GM12878 (cell line): ENCODE measurements at regions not wholly inside any gene's neighbourhood (a gene's known extent, or its start where the extent isn't known, plus 50 kb on each side); places are given as distances from the start of the nearest gene placed in this dataset.

Experiments used
- BHLHE40 ChIP-seq, 2 experiments: fragments of 450-650 bp in 1 of 2; IDR thresholded peaks; 2 replicates each; pipeline ENCODE4 v1.6.1; 2011 to 2017; ENCODE audit warnings: low read depth in 2 of 2, borderline replicate concordance in 1 of 2, improper control_type of control experiment in 1 of 2, low read length in 1 of 2, mild to moderate bottlenecking in 1 of 2
- CEBPB ChIP-seq, 2 experiments: fragments of 150-350 bp in 1 of 2; IDR thresholded peaks; 2 replicates each; pipeline ENCODE4 v1.6.1; 2012 to 2014; ENCODE audit warnings: low read depth in 2 of 2, low read length in 2 of 2, borderline replicate concordance in 1 of 2, inconsistent platforms in 1 of 2
- CHD2 ChIP-seq: IDR thresholded peaks from 2 replicates; pipeline ENCODE4 v1.6.1; 2011; ENCODE audit warnings: low read depth, low read length, improper control_type of control experiment, borderline replicate concordance
- CUX1 ChIP-seq: IDR thresholded peaks from 2 replicates; pipeline ENCODE4 v1.6.1; 2012; ENCODE audit warnings: improper control_type of control experiment, low read depth, low read length; ENCODE audit not compliant: insufficient replicate concordance
- EP300 ChIP-seq, 2 experiments: fragments of 150-350 bp in 1 of 2; IDR thresholded peaks; 2 replicates each; pipeline ENCODE4 v1.6.1; 2011 to 2012; ENCODE audit warnings: low read depth in 2 of 2, low read length in 2 of 2, borderline replicate concordance in 1 of 2, improper control_type of control experiment in 1 of 2, inconsistent platforms in 1 of 2; ENCODE audit not compliant: control insufficient read depth in 1 of 2
- IKZF2 ChIP-seq, 2 experiments: fragments of 450-650 bp; IDR thresholded peaks; 2 replicates each; pipeline ENCODE4 v1.6.1; 2017; ENCODE audit warnings: mild to moderate bottlenecking in 2 of 2, moderate library complexity in 2 of 2
- IRF5 ChIP-seq: fragments of 450-650 bp; IDR thresholded peaks from 2 replicates; pipeline ENCODE4 v1.6.1; 2017; ENCODE audit warnings: borderline replicate concordance
- JUNB ChIP-seq: IDR thresholded peaks from 2 replicates; pipeline ENCODE4 v1.6.1; 2016; ENCODE audit warnings: antibody characterized with exemption, mild to moderate bottlenecking
- MTA2 ChIP-seq: fragments of 450-650 bp; IDR thresholded peaks from 2 replicates; pipeline ENCODE4 v1.6.1; 2016; ENCODE audit warnings: low read depth, mild to moderate bottlenecking, moderate library complexity
- NR2C1 ChIP-seq: fragments of 450-650 bp; IDR thresholded peaks from 2 replicates; pipeline ENCODE4 v1.6.1; 2017; ENCODE audit warnings: antibody characterized with exemption, mild to moderate bottlenecking, moderate library complexity
- PBX3 ChIP-seq: IDR thresholded peaks from 2 replicates; pipeline ENCODE4 v1.6.1; 2011; ENCODE audit warnings: mild to moderate bottlenecking, low read depth, low read length, moderate library complexity; ENCODE audit not compliant: insufficient replicate concordance
- USF2 ChIP-seq: IDR thresholded peaks from 2 replicates; pipeline ENCODE4 v1.6.1; 2011; ENCODE audit warnings: low read depth, low read length, improper control_type of control experiment, borderline replicate concordance
- WRNIP1 ChIP-seq: IDR thresholded peaks from 2 replicates; pipeline ENCODE4 v1.6.1; 2011; ENCODE audit warnings: low read depth, low read length, improper control_type of control experiment, borderline replicate concordance
- ZBTB40 ChIP-seq: fragments of 450-650 bp; IDR thresholded peaks from 2 replicates; pipeline ENCODE4 v1.6.1; 2016; ENCODE audit warnings: mild to moderate bottlenecking, moderate library complexity, borderline replicate concordance
- ZNF207 ChIP-seq: fragments of 450-650 bp; IDR thresholded peaks from 2 replicates; pipeline ENCODE4 v1.6.1; 2014; ENCODE audit warnings: antibody characterized with exemption, mild to moderate bottlenecking, borderline replicate concordance
- ZSCAN29 ChIP-seq: fragments of 450-650 bp; IDR thresholded peaks from 2 replicates; pipeline ENCODE4 v1.6.1; 2017; ENCODE audit warnings: mild to moderate bottlenecking, moderate library complexity

GRCh38 chr13:87536499-87536898 lies 134.7 kb upstream of the SLITRK5 start (continued):
- peak; percentile 75 for TF ChIP-seq PBX3
- peak; percentile 39; the same call in 1 of the 2 replicates for TF ChIP-seq CHD2
- TF ChIP-seq BHLHE40 (IDR thresholded peaks at IDR 0.05; ENCODE audit: borderline replicate concordance in 1 of 2, low read depth in 2 of 2, low read length in 1 of 2) = 0 out of 4 replicates have a peak, but pooled peaks of 1 of the 2 experiments have one; percentile 29
- TF ChIP-seq CEBPB (IDR thresholded peaks at IDR 0.05; ENCODE audit: borderline replicate concordance in 1 of 2, low read depth in 2 of 2, low read length in 2 of 2) = no peak
- no peak for TF ChIP-seq USF2
- peak; percentile 10 to 51; a peak in 2 of 4 replicates for TF ChIP-seq EP300 (IDR thresholded peaks at IDR 0.05; ENCODE audit: borderline replicate concordance in 1 of 2, control insufficient read depth in 1 of 2, low read depth in 2 of 2, low read length in 2 of 2)
- no peak for TF ChIP-seq IRF5
- TF ChIP-seq JUNB = no peak
- peak; percentile 84 to 85 for TF ChIP-seq IKZF2 (IDR thresholded peaks at IDR 0.05)
- no peak for TF ChIP-seq NR2C1
- TF ChIP-seq ZSCAN29 = no peak
- TF ChIP-seq ZNF207 = 0 out of 2 replicates have a peak, but pooled peaks have one; percentile 1
- TF ChIP-seq MTA2 = peak; percentile 77
- no peak for TF ChIP-seq CUX1
- TF ChIP-seq ZBTB40 = no peak
- no peak for TF ChIP-seq WRNIP1
